ENCODE measurements at regions not wholly inside any gene's neighbourhood (a gene's known extent, or its start where the extent isn't known, plus 50 kb on each side); places are given as distances from the start of the nearest gene placed in this dataset.

GRCh38 chr7:152591976-152592375 lies 84.0 kb downstream of the XRCC2 start:
- TF ChIP-seq, protein P1, sequence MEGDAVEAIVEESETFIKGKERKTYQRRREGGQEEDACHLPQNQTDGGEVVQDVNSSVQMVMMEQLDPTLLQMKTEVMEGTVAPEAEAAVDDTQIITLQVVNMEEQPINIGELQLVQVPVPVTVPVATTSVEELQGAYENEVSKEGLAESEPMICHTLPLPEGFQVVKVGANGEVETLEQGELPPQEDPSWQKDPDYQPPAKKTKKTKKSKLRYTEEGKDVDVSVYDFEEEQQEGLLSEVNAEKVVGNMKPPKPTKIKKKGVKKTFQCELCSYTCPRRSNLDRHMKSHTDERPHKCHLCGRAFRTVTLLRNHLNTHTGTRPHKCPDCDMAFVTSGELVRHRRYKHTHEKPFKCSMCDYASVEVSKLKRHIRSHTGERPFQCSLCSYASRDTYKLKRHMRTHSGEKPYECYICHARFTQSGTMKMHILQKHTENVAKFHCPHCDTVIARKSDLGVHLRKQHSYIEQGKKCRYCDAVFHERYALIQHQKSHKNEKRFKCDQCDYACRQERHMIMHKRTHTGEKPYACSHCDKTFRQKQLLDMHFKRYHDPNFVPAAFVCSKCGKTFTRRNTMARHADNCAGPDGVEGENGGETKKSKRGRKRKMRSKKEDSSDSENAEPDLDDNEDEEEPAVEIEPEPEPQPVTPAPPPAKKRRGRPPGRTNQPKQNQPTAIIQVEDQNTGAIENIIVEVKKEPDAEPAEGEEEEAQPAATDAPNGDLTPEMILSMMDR (IDR thresholded peaks at IDR 0.05) = no peak
- no peak for TF ChIP-seq POLR2A (IDR thresholded peaks at IDR 0.05)

Measured in uterus (tissue), 2 donors.